HG02623 (cell line): ENCODE measurements at regions not wholly inside any gene's neighbourhood (a gene's known extent, or its start where the extent isn't known, plus 50 kb on each side); places are given as distances from the start of the nearest gene placed in this dataset.

ENCODE experiments used
- ATAC-seq: cut with Tn5 transposase; IDR thresholded peaks from one replicate; pipeline ENCODE4 v1.9.1; 2021; ENCODE audit warnings: moderate library complexity; ENCODE audit not compliant: unreplicated experiment

DNA sequence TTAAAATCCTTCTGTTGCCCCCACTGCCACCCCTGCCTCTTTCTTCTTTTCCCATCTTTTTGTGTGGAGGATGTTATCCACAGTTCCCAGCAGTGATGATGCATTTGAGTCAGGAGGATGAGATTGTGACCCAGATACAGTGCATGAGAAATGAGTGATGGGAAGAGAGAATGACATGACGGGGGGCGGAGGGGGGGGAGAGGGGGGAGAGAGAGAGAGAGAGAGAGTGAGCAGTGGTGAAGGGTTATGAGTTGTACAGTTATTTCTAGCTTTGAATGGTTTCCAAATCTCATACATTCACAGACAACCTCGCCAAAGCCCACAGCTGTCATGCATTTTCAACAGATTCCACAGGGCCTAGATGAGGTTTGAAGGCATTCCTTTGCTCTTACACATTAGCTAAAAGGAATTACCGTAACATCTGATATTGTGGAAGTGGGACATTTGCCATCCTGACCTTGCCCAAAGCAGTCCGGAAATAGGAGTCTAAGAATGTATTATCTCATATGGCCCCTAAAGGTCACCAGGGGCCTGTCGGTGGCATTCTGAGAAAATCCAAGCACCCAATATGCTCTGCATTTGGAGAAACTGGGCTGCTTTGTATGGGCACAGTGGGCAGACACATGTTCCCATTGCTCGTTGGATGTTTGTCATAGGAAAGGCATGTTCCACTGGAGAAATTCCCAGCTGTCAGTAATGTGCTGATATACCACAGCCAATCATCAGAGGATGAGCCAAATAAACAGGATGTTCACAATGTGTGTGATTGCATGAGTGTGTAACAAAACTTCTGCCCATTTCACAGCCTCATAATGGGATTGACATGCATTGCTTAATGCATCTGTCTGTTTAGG, 435.8 kb downstream of the SPRY1 start:
- no peak for ATAC-seq

DNA sequence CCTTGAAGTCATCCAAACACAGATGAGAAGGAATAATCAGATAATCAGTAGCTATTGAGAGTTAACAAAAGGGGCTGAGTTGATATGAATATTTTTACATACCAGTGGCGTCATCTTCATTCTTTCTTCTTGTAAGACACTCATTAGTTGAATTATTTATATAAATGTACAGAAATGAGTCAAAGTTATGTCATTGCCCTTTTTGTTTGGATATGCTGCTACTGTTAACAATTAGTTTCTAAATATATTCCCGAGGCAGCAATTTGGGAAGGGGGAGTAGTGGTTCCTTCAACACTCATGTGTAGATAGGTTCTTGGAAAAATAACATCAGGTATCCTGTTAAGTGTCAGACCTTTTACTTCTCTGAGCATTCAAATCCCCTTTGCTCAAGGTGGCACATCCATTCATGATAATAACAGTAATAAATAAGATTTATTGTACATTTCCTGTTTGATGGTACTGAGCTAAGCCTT, 436.6 kb downstream of the SPRY1 start:
- no peak for ATAC-seq

DNA sequence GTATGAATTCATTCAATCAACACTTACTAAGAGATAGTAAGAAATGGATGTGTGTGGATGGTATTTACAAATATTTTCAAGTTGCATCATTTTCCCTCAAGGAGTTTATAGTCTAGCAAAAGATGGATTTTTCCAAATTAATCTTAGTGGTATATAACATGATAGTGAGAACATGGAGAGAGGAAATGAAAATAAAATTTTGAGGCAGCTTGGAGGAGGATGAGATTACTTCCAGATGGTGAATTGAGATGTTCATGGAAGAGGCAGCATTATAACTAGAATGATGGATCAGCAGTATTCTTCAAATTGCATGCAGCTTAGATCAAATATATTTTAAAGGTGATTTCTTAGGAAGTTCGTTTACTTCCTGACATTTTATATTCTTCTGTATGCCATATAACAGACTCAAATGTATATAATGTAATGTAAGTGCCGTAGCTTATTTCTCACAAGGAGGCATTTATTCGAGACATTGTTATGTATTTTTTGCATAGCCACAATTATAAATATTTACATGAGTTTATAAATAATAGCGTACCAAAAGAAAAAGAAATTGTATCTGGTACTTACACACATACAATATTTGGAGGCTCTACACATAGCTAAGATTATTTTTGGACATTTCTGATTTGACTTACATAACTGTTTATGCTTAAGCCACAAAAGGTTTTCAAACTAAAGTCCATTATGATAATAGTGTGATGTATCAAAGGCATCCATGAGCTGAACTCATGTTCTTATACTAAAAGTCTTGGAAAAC, 439.4 kb downstream of the SPRY1 start:
- no peak for ATAC-seq

DNA sequence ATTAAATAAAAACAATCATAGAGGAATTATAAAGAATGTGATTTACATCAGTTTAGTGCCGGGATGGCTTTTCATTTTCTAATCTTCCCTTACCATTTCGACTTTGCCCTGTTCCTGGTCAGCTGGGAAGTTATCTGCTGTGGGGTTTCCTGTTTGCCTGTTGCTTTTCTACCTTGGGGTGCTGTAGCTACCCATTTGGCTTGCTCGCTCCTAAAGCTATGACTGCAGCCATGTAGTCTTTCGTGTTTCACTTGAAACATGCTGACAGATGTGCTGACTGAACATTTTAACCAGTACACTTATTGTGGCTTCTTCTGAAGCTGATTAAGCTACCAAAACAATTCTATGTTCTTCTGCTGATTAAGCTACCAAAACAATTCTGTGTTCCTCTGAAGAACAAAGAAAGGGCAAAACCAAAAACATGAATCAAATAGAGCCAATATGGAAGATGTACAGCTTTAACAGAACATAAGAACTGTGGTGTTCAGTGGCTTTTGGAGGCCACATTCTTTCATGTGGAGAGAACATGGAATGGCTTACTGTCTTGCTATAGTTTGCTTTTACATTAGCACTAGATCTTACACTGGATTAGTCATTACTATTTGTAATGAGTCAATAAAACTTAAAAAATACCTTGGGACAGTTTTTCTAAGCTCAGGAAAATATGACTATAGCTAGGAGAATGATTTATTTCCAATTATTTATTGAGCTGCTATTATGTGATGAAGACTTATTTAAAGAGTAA, 440.4 kb downstream of the SPRY1 start:
- ATAC-seq = no peak

DNA sequence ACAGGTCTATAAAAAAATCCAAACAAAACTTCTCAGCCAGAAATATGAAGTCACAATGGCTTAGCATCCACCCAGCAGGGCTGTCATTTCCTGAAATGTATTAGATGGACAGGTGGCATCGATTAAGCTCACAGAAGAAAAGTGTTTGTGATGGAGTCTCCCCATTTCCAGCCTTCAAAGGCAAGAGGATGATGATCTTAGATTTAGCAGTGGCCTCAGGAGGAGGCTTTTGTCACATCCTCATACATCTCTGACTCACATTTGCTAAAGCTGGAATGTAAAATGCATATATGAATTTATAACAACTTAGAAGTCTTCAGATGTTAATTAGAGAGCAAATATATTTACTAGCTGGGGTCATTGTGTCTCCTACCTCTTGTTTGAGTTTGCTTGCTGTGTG, 441.9 kb downstream of the SPRY1 start:
- no peak for ATAC-seq

DNA sequence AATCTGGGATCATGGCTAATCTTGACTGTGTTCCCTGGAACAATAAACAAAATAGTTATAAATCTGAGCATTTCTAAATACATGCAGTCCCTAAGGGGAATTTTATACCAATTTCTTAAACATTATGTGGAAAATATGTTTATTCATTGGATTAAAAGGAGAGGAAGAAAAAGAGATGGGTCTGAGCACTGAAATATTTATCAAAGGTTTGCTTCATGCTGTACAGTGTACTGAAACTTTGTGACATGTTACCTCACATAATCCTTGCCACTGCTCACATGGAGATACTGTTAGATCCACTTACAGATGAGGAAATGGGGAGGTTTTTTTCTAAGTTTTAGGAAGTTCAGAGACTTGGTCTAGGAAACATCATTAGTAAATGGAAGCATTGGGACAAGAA, 443.6 kb downstream of the SPRY1 start:
- ATAC-seq = no peak

DNA sequence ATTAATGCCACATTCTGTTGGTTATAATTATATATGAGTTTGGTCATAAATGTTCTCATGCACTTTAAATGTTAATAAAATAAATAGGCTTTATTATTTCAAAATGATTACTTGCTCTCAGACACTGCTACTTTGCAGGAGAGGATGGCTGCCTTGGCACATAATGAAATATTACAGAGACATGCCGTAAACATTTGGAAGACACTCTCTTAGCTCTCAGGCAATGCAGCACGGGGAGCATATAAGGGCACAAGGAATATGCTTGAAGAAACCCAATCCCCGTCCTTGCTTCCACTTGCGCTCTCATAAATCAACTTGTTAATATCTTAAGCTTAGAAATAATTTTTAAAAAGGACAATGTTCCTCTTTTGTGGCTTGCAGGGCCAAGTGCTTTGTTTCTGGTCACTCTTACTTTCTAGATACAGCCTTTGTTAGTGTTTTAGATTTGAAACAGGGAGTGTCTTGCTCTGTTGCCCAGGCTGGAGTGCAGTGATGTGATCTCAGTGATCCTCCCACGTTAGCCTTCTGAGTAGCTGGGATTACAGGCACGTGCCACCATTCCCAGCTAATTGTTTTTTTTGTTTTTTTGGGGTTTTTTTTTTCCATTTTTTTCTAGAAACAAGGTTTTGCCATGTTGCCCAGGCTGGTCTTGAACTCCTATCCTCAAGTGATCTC, 445.0 kb downstream of the SPRY1 start:
- ATAC-seq = no peak

DNA sequence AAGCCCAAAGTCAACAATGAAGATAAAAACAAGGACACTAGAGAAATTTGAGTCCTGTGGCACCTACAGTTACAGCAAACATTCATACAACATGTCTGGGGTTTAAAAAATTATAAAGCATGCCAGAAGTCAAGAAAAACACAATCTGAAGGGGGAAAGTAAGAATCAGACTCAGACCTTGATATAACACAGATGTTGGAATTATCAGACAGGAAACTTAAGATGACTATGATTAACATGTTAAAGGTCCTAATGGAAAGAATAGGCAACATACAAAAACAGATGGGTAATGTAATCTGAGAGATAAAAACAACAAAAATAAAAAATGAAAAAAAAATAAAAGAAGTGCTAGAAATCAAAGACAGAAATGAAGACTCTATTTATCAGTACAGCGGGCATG, 446.5 kb downstream of the SPRY1 start:
- ATAC-seq = no peak

DNA sequence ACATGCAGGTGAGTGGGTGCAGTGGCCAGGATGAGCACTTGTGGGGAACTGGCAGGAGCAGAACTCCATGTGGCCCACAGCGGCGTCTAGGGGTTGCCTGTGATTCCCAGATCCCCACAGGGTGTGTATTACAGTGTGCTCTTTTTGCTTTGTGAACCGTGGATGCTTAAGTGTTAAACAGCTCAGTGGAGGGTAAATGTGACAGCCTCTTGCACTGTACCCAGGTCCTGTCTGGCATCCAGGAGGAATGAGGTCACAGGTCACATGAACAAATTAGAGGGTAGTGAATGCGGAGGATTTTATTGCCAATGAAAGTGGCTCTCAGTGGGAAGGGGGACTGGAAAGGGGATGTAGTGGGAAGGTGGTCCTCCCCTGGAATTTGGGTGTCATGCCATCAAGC, 447.8 kb downstream of the SPRY1 start:
- no peak for ATAC-seq

DNA sequence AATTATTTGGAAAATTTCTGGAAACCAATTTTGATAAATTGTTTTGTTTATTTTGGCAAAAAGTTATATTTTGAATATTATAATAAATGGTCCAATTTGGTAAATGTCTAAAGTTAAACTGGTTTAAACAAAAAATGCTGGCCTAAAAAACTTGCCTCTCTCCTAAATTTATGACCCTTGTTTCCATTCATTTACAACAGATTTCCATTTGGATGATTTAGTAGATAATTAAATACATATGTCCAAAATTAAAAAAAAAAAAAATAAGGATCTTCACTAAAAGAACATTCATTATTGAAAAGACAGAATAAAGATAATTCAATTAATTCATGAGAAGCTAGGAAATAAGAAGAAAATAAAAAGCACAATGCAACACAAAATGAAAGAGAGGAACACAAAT, 449.5 kb downstream of the SPRY1 start:
- no peak for ATAC-seq

DNA sequence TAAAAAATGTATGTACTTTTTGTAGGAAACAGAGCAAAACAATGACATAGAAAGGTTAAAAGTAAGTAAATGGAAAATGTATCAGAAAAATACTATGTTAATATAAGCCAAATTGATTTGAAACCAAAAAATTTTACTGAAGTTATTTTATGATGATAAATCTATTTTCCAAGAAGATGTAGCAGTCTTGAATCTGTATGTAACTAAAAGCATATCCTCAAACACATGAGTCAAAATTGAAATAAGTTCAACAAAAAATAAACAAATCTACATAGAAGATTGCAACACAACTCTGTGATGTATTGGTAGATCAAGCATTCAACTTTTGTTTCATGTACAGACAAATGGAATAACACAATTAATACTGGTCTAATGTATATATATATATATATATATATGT, 450.0 kb downstream of the SPRY1 start:
- no peak for ATAC-seq

DNA sequence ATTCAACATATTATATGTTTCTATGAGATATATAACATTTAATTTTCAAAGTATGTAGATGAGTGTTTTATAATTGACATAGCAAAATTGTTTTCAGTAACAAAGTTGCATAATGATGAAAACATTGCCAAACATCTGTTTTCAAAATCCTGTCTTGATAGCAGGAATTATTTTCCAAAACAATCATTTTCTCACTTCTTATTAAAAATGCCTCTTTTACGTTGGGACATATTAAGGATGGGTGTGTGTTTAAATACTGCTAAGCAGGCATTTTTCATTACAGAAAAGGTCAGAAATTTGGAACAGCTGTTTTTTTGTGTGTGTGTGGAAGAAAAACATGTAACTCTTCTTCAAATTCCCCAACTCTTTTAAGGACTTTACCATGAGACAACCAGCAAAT, 452.0 kb downstream of the SPRY1 start:
- no peak for ATAC-seq

DNA sequence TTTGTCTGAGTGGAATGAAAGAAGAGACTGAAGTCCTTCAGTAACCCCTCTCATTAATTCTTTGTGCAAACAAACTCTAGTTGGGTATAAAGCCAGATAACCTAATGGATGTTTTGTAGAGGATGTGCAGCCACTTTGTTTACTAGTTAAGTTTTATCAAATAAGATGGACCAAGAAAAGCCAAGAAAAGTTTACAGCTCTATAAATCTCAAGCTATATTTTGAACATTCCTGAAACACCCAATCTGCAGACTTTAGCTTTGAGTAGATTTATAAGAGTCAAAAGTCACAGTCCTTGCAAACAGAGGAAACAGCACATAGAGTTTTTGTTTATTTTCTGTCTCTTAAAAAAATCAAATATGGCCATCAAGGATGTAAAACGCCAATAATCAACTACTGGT, 452.9 kb downstream of the SPRY1 start:
- ATAC-seq = no peak

DNA sequence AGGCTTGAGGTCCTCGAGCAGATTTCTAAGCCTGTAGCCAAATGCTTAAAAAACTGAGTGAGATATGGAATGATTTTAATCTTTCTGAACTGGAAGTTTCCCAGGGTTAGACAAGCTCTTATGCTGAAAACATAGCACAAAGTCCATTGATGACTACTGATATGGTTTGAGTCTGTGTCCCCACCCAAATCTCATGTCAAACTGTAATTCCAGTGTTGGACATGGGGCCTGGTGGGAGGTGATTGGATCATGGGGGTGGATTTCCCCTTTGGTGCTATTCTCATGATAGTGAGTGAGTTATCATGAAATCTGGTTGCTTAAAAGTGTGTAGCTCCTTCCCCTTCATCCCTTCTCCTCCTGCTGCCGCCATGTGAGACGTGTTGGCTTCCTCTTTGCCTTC, 454.9 kb downstream of the SPRY1 start:
- no peak for ATAC-seq

DNA sequence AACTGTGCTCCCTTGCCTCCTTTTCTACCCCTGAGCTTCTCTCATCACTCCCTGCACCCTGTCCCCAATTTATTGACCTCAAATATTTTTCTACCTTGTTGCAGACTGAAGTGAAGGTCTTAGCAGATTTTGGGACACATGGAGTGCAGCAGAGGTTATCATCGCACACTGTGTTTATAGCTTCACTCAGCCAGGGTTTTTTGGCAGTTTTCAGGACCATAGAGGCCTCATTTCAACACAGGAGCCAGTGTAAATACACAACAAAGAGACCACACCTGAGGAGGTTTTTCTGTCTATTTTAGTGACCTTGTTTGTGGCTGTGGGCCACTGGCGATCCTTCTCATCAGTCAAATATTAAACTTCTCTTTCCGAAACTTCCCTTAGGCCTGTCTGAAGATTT, 457.1 kb downstream of the SPRY1 start:
- ATAC-seq = no peak

DNA sequence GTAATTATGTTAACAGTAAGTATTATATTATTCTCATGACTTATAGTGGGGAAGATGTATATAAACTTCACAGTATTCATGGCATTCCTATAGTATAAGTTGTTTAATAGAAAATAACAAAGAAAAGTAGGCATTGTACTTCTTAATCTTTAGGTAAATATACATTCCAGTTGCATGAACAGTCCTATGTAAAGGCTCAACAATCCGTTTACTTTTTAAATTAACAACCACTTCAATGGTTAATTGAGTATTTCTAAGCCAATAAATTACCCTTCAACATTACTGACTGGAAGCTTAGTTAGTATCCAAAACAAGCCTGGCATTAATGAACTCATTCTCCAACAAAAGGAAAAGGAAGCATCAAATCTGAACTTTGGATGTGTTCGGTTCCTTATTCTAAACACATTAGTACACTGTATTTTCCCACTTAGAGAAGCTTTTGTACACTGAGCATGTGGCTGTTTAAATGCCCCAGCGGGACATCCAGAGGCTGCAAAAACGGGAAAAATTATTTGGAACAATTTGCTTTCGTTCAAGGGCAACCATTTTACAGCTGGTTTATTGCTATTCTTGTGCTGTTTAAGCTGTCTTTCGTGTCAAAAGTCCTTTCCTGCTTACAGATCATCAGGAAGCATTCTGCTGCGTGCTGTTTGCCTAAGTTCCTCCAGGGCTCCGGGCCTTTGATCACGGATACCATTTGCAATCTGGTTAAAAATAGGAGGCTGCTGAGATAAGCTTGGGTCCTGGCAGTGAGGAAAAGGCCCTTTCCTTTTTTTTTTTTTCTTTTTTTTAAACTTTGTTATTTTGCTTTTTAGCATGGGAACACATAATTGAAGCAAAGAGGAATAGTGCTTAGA, 460.3 kb downstream of the SPRY1 start:
- no peak for ATAC-seq

DNA sequence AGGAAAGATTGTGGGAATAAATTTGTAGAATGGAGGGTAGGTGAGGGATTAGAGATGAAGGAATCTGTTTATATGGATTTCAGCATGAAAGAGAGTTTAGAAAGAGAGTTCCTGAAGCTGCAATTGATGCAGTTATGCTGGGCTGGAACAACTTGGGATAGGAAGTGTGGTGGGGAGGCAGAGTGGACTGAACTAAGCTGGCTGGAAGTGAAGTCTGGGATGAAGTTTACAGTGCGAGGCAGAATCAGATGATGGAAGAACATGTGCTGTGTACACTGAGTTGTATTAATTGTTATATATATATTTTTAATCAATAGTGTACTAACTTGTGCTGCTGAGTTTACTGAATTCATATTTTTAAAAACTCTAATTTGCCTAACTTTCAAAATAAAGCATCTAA, 461.9 kb downstream of the SPRY1 start:
- ATAC-seq = no peak

DNA sequence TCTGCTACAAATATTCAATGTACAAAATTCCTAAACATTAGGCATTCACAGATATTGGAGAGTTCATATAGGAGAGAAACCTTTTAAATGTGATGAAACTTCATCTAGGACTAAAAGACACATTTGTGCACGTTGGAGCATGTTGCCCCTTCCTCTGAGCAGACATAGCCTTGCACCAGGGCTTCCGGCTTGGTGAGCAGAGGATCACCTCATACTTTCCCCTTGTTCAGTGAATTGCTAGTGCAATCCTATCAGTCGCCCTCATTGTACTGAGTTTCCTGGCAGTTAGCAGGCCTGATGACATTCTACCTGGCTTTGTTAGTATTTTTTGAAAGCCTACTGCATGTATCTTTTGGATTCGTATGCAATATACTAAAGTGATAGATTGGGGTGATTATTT, 466.2 kb downstream of the SPRY1 start:
- no peak for ATAC-seq

DNA sequence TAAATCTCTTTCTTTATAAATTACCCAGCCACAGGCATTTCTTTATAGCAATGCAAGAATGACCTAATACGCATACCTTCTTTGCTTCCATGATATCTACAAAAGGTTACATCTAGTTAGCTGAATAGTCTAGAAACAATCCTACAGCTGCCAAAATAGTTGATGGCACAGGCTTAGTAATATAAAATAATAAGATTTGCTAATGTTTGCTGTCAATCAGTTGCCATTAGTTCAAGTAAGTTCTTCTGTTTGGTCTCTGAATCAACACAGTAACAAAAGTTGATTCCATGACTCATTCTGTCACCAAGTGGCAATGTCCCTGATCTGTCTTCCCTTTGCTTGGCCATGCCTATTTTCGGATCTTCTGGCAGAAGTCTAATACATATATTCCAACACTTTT, 470.2 kb downstream of the SPRY1 start:
- no peak for ATAC-seq

DNA sequence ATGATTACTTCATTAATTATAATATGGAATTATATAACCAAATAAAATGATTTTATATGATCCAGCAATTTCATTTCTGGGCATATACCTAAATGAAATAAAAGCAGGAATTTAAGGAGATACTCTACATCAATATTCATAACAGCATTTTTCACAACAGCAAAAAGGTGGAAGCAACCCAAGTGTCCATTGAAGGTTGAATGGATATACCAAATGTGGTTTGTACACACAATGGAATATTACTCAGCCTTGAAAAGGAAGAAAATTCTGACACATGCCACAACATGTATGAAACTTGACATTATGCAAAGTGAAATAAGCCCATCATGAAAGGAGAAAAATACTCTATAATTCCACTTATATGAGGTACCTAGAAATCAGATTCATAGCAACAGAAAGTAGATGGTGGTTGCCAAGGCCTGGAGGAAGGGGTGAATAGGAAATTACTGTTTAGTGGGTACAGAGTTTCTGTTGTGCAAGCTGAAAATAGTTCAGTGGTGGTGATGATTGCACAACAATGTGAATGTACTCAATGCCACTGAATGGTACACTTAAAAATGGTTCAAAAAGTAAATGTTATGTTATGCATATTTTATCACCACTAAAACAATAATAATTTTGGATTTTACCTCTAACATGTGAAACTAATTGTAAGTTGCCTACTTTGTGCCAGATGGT, 471.5 kb downstream of the SPRY1 start:
- no peak for ATAC-seq
